LNCaP clone FGC (cell line): ENCODE measurements at regions not wholly inside any gene's neighbourhood (a gene's known extent, or its start where the extent isn't known, plus 50 kb on each side); places are given as distances from the start of the nearest gene placed in this dataset.

Experiments
- DNase-seq: peaks from one replicate; pipeline ENCODE4 v3.0.0-alpha.2; 2011; ENCODE audit warnings: low read depth
- H3K4me3 ChIP-seq: 2 replicates; pipeline ENCODE4 v1.5.1; 2011; ENCODE audit warnings: mild to moderate bottlenecking, low read depth, low read length, control low read depth
- CTCF ChIP-seq: IDR thresholded peaks from 2 replicates; pipeline ENCODE4 v1.5.1; 2012; ENCODE audit warnings: mild to moderate bottlenecking; ENCODE audit not compliant: control insufficient read depth, insufficient read depth; ENCODE audit errors: extremely low read depth

GRCh38 chr13:99743094-99743493 is 228.5 kb downstream of the ZIC5 start:
- TF ChIP-seq CTCF, result no peak
- no peak overlapping the region for H3K4me3 ChIP-seq
- no peak for DNase-seq

DNA sequence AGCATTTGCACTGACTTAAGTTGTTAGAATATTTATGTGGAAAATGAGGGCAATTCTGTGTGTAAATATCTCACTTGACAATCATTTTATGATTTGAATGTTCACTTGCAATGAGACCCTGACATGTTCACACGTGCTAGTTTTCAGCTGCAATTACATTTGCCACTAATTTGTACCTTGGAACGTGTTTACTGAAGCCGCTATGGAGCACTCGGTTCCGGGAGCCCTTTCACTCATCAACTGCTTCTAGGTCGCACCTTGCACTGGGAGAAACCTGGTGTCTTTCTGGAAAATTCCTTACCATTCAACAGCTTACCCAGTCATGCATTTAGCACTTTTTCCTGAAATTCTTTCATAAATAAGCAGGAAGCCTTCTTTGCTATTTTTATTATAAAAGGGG is 229.6 kb downstream of the ZIC5 start:
- no peak overlapping the region for H3K4me3 ChIP-seq
- DNase-seq, result no peak
- no peak for TF ChIP-seq CTCF

- no peak overlapping the region for H3K4me3 ChIP-seq
These were observed 231.2 kb downstream of the ZIC5 start for GRCh38 chr13:99740251-99740979.

GRCh38 chr13:99738626-99739025 is 232.9 kb downstream of the ZIC5 start:
- DNase-seq, result no peak
- no peak for TF ChIP-seq CTCF
- no peak overlapping the region for H3K4me3 ChIP-seq

More at GRCh38 chr13:99740251-99740979, 231.2 kb downstream of the ZIC5 start:
- TF ChIP-seq CTCF, result no peak
- DNase-seq, result no peak

GRCh38 chr13:99737481-99738245 is 233.9 kb downstream of the ZIC5 start:
- H3K4me3 ChIP-seq, result no peak overlapping the region
- no peak for DNase-seq
- no peak for TF ChIP-seq CTCF

DNA sequence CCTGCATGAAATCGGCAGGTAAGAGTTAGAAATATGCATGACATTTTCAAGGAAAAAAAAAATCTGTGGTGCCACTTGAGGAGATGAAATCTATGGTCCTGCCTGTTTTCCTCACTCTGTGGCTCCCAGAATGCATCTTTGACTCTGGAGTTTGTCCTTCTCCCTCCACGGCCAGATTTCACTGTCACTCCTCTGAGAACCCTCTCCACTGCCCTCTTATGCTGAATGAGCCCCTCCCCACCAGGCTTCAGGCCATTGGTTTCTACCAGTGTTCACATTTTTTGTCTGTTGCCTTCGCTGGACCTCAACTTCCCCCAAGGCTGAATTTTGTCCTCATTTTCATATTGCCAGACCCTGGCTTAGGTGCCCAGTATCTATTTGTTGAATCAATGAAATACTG is 235.0 kb downstream of the ZIC5 start:
- H3K4me3 ChIP-seq, result no peak overlapping the region
- no peak for DNase-seq
- TF ChIP-seq CTCF, result no peak
